HG02981 (cell line): ENCODE measurements at regions not wholly inside any gene's neighbourhood (a gene's known extent, or its start where the extent isn't known, plus 50 kb on each side); places are given as distances from the start of the nearest gene placed in this dataset.
A peak's percentile ranks its signal among the peaks of the same experiment; 100 is the strongest.
"Not testable (repeated sequence)": the region's sequence is repeated elsewhere in the genome, so short reads cannot be mapped to it uniquely, and the experiment has no call there.

Experiments
- ATAC-seq: cut with Tn5 transposase; IDR thresholded peaks from one replicate; pipeline ENCODE4 v1.9.1; 2021; ENCODE audit warnings: mild to moderate bottlenecking, moderate library complexity; ENCODE audit not compliant: unreplicated experiment

DNA sequence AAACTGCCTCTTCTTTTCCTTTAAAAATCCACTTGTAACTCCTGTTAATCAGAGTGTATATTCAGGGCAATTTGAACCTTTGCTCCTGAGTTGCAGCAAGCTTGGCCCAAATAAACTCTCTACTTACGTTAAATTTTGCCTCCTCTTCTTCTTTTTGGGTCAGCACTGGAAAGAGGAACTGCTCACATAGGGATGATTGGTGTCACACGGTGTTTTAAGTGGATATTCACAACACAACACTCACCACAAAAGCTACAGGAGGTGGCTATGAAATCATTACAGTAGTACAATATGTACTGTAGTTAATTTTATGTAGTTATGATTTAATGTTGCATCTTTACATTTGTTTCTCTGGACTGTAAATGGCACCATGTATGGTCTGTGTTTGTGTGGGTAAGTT, 96.8 kb upstream of the DOCK9 start:
- no peak for ATAC-seq

DNA sequence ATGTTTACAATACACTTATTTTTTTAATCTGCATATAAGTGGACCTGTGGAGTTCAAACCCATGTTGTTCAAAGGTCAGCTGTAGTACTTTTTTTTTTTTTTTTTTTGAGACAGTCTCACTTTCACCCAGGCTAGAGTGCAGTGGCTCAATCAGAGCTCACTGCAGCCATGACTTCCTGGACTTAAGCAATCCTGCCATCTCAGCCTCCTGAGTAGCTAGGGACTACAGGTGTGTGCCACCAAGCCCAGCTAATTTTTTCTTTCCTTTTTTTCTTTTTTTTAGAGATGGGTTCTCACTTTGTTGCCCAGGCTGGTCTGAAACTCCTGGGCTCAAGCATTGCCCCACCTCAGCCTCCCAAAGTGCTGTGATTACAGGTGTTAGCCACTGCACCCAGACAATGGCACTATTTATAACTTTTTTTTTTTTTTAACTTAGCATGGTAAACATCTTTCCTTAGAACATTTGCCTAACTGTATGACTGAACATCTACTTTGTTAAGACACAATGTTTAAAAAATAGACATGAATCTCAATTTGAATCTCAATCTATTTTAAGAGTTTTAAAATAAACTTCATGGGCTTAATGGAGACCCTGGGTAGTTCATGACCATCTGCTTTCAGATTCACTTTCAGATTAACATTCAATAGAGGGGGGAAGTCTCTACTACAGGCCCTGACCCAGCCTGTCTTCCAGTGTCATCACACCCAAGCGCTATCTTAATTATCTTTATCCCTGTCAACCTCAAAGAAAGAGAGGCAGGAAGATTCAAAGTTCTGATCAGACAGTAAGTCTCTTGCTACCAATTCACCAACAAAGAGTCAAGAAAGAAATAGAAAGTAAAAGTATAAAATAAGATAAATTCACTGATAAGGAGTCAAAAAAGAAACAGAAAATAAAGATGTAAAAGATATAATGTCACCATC, 97.7 kb upstream of the DOCK9 start:
- peak; percentile 94 for ATAC-seq

DNA sequence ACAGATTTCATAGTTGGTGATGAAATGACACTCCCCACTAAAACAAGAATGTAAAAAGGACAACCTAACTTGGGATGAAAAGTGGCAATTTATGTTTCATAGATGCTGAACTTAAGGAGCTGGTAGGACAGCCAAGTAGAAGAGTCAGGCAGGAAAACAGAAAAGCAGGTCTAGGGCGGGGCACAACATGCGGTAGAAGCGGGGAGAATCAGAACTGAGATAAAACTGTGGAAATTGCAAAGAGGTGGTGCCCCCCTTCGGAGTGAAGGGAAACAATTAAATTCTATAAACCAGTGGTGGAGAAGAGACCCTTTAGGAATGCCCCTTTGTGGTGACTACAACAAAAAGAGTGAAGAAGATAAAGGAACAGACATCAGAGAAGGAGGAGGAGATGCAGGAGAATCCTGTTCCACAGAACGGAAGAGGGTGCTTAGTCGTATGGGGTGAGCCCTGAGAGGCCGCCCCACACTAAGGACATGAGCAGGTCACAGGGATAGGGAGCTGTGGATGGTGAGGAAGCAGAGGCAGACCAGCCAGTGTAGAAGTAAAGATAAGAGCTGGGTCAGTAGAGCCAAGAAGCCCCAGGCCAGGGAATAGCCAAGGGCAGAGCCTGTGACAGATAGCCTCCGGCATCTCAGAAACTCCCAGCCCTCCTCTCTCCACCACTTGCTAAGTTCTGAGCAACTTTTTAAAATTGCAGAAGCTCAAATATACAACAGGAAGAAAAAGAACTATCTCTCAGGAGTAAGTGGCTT, 100.3 kb upstream of the DOCK9 start:
- ATAC-seq, result no peak

DNA sequence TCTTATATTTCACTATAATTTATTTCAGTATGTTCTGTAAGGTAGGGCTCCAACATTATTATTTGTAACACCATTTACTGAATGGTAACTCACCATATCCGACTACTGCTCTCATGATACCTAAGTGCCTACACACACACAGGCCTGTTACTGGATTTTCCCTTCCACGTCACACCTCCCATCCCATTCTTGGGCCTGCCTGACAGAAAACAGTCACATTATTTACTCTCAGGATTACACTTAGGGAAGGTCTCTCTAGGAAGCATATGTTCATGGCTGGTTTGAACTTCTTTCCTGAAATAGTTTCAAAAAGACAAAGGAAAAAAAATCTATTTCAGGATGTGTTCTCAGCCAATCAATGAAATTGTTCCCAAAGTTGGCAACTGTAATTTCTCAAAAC, 102.3 kb upstream of the DOCK9 start:
- no peak for ATAC-seq

DNA sequence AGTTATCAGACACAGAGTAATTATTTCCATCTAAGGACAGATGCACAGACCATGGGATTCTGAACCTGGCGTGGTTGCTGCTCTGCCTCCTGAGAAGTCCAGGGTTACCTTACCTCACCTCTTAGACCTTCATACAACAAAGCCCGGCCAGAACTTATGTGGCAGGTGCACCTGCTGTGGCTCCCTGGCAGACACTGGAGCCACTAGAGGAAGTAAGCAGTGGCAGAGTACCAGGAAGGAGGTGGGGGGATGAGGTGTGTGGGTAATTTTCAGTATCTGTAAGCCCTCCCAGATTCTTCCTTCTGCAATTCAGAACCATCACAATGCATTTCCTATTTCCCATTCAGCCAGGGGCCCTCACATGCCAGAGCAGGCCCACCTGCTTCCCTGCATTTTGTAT, 106.1 kb upstream of the DOCK9 start:
- no peak for ATAC-seq

DNA sequence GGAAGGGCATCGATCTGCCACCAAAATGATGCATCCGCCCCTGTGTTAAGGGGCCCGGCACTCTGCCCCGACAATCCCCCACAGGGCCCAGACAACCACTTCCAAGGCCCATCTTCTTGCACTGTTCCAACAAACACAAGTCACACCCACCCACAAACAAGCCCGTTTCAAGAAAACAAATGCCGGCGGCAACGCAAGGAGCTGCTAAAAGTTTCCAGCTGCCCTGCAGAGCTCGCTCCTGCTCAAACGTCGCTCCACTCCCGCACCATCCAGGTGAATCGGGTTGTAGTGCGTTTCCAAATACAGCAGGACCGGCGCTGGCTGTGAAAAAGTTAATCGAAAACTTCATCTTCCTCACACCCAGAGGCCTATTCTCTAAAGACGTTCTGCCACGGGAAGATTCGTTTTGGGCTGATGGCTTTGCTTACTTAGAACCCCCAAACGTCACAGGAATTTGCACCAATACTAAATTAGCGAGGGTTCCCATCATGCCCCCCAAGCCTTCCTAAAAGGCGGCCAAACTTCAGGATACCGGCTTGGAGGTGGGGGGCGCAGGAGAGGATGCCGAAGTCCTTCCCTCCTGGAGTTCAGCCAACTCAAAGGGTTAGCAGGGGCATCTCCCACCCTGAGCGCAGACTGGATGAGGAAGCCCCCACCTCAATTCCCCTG, 107.4 kb upstream of the DOCK9 start:
- no peak for ATAC-seq

DNA sequence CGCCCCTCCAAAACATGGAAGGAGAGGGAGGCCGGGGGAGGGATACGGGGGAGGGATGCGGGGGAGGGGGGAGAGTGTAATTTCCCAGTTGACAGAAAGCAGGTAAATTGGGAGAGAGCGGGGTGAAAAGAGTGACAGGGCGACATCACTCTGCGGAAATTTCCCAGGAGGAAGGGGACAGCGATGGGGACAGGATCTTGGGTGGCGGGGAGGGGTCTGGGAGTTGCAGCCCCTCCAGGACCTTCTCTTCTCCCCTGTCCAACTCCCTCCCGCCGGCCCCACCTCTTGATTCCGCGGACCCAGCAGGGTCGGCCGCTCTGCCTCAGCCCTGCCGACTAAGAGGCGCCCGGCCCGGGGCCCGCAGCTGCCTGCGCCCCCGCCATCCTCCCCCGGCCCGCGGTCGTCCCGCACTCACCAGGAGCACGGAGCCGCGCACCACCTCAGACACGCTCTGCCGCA, 108.0 kb upstream of the DOCK9 start:
- ATAC-seq, result no peak

DNA sequence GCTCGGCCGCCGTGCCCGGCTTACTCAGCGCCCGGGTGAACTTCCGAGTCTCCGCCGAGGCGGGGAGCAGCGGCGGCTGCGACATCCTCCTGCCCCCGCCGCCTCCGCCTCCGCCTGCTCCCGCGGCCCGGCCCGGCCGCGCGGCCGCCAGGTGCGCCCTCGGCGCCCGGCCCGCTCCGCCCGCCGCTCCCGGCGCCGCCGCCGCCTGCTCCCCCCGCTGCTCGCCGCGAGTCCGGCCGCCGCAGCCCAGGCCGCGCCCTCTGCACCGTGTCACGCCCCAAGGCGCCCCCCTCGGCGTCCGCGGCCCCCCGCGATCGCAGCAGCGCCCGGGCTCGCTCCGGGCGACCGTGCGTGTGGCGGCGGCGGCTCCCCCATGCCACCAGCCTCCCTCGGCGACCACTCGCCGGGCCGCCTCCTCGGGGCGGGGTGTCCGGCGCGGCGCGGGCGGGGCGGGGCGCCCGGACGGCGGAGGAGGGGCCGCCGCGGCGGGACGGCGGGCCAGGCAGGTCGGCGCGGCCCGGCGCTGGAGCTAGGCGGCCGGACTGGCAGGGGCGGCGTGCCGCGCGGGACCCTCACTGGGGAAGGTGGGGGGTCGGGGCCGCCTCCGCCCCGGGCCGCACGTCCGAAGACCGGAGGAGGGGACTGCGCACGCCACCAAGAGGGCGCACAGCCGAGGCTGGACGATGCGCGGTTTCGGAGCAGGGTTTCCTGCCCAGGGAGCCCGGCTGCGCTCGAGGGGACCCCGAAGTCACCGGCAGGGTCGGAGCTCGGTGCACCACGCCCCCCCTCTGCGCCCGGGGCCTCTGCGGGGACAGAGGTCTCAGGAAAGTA, 108.6 kb upstream of the DOCK9 start:
- peak; percentile 36 for ATAC-seq

DNA sequence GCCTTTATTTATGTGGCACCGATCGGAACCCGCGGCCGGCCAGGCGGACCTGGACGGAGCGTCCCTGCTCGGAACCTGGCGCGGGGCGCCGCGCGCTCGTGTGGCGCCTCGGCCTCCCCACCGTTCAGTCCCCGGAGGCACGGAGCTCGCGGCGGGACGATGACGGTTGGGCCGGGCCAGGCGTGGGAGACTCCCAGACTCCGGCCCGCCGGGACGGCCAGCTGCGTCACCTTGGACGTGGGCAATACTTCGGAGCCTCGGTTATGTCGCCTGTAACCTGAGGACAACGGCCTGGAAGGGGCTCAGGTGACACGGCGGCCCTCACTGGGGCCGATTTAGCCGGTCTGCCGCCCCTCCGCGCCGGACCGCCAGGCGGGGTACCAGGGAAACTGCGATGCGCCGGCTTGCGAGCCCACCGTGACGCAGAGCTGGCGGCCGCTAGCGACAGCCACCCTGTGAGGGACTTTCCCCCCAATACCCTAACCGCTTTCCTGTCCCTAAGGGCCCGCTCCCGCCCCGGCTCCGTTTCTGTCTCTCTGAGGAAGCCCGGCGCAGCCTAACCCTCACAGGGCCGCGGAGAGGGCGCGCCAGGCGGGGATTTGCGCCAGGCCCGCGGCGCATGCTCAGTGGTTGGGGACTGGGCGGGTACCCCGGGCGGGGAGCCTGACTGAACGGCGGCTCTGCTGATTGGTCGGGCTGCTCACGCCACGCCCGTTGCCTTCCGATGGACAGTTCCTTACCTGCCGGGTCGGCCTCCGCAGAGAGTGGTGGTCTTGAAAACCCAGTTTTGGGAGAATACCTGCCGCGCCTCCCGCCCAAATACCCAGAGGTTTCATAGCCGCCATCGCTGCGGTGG, 109.5 kb upstream of the DOCK9 start:
- peak; percentile 81 for ATAC-seq

DNA sequence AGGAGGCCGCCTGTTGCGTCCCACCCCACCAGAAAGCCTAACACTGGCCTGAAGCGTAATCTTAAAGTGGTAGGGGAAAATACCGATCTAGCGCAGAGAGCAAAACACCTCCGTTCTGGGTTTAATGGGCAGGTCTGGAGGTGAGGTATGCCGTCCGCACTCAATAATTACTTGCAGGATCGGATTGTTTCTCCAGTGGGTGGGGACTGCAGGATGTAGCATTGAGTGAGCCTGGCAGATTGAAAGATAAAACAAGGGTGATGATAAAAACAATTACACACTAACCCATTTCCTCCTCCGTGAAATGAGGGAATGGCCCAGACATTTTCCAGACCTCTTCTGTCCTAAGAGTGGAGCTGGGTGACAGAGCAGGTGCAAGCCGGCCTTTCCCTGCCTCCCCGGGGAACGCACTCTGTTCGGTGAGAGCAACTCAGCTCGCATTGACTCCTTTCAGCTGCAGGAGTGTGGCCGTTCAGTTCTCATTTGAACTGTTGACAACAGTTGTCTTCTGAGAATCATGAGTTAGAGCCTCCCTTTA, 110.2 kb upstream of the DOCK9 start:
- ATAC-seq, result peak; percentile 29

DNA sequence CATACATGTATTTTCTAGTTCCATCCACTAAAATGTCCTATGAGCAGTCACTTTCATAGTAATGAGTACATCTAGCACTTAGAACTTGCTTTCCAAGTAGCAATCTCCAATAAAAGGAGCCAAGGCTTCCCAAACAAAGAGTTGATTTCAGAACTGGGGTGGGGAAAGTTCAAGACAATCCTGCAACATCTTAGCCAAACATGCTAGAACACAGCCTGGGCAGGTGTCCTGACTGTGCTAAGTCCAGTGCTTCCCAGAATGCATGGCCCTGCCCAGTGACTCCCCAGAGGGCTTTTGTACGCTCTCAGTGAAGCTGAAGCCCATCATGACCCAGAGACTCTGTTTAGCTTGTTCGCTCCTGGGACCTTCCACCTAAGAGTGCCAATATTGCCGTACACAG, 106.7 kb upstream of the UBAC2 start:
- no peak for ATAC-seq

DNA sequence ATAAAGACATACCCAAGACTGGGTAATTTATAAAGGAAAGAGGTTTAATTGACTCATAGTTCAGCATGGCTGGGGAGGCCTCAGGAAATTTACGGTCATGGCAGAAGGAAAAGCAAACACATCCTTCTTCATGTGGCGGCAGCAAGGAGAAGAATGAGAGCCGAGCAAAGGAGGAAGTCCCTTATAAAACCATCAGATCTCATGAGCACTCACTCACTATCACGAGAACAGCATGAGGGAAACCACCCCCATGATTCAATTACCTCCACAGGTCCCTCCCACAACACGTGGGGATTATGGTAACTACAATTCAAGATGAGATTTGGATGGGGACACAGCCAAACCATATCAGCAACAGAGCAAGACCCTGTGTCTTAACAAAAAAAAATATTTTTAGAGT, 98.8 kb upstream of the UBAC2 start:
- ATAC-seq, result not testable (repeated sequence)

DNA sequence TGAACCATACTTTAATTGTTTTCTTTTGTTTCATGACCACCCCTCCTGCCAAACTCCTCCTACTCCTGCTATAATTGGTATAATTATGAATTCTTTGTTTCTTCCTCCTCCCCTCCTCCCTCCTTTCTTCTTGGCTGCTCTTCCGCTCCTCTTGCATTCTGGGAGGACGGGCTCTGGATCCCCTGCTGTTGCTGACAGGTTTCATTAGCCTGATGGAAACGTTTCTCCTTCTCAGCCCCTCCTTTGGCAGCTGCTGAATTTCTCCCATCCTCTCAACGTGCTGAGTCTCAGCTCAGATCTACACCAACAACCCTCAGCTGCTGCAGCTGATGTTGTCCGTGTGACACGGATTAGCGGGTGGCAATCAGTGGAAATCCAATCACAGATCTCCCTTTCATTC, 97.1 kb upstream of the UBAC2 start:
- no peak for ATAC-seq

DNA sequence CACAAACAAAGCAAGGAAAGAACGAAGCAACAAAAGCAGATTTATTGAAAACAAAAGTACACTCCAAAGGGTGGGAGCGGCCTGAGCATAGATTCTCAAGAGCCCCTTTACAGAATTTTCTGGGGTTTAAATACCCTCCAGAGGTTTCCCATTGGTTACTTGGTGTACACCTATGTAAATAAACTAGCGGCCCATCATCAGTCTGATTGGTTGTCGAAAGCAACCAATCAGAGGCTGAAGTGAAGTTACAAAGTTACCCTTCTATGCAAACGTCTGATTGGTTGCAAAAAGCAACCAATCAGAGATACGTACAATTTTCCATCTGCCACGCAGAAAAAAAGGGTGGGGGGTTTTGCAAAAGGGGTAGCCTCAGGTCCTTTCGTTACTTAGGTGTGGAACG, 96.3 kb upstream of the UBAC2 start:
- no peak for ATAC-seq

DNA sequence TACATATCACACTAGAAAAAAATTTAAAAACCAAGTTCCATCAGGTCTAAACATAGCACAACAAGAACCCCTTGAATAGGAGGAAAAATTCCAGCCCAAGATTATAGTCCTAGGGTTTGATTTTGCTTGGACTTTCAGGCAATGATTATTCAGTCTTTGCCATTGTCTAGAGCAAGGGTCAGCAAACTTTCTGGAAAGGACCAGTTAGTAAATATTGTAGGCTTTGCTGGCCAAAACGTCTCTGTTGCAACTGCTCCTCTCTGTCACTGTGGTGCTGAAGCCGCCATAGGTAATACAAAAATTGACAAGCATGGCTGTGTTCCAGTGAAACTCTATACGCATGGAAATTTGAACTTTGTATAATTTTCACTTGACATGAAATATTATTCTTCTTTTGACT, 95.5 kb upstream of the UBAC2 start:
- ATAC-seq, result no peak

DNA sequence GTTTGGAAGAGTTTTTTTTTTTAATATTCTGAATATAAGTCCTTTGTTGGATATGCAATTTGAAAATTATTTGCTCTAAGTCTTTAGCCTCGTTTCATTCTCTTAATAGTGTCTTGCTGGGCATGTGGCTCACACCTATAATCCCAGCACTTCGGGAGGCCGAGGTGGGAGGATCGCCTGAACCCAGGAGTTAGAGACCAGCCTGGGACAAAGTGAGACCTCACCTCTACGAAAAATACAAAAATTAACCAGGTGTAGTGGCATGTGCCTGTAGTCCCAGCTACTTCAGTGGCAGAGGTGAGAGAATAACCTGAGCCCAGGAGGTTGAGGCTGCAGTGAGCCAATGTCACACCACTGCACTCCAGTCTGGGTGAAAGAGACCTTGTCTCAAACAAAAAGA, 87.3 kb upstream of the UBAC2 start:
- ATAC-seq, result no peak

DNA sequence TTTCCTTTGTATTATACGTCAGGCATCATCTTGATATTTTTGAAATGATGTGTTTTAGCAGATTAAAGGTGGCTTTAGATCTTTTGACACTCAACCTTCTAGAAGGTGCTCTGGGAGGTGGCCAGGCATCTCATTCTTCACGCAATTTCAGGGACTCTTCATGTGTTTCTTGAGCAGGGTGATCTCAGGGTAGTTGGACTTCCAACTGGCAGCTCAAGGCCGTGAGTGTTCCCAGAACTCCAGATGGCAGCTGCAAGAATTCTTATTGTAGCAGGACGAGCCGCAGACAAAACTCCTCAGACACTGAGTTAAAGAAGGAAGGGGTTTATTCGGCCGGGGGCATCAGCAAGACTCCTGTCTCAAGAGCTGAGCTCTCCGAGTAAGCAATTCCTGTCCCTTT, 82.5 kb upstream of the UBAC2 start:
- ATAC-seq, result no peak

DNA sequence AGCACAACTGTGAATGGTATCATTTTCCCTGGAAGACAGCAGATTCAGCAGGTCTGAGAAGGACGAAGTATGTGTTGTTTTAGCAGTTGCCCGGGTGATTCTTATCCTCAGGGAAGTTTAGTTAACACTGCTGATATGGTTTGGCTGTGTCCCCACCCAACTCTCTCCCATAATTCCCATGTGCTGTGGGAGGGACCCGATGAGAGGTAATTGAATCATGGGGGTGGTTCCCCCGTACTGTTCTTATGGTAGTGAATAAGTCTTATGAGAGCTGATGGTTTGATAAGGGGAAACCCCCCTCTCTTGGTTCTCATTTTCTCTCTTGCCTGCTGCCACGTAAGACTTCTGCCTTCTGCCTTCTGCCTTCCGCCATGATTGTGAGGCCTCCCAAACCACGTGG, 81.0 kb upstream of the UBAC2 start:
- no peak for ATAC-seq

DNA sequence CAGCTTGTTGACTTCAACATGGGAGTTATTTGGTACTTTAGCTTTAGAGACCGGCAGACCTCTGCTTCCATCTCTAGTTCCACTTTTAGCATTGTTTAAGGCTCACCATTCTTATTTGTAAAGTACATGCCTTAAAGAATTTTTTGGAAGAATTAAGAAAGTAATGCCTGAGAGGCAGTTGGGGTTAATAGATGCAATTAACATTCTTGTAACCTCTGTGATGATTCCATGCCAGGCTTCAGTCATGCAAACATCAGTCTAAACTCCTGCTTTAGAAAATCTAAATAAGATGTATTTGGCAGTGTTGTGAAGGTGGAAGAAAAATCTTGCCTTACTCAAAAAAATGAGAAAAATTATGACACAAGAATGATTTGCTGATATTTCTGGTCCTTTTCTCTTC, 79.9 kb upstream of the UBAC2 start:
- no peak for ATAC-seq

DNA sequence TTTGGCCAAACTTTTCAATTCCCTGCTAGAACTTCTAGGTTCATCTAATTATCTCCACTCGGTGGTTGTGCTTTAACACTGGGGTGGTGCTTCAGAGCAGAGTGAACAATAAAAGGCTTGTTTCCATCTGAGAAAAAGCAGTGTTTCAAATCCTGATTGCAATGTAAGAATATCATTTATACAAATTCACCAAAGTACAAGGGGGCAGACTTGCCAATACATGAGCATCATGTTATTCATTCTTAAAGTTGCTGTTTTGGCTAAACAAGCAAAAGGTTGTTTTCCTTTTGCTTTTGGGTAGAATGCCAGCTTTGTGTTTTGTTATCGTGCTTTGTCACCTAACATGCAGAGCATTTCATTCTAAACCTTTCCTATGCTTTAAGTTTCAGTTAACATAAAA, 78.5 kb upstream of the UBAC2 start:
- no peak for ATAC-seq
